HL-60 (cell line): ENCODE measurements at regions not wholly inside any gene's neighbourhood (a gene's known extent, or its start where the extent isn't known, plus 50 kb on each side); places are given as distances from the start of the nearest gene placed in this dataset.

Source experiments
- DNase-seq, 2 experiments: peaks; one replicate each; pipeline ENCODE4 v3.0.0-alpha.2; 2010 to 2020; ENCODE audit warnings: low read depth in 1 of 2, low spot score in 1 of 2
- H3K27ac ChIP-seq: fragments of 250-450 bp; sonication (Bioruptor Pico); replicated peaks from 2 replicates; pipeline ENCODE4 v1.5.1; 2020; ENCODE audit warnings: mild to moderate bottlenecking, moderate library complexity
- H3K27me3 ChIP-seq: fragments of 250-450 bp; sonication (Bioruptor Pico); 2 replicates; pipeline ENCODE4 v1.5.1; 2021; ENCODE audit warnings: mild to moderate bottlenecking, moderate library complexity; ENCODE audit not compliant: insufficient read depth, poor library complexity, severe bottlenecking
- H3K4me3 ChIP-seq: replicated peaks from 2 replicates; pipeline ENCODE4 v1.5.1; 2011; ENCODE audit warnings: mild to moderate bottlenecking, control low read depth, low read length; ENCODE audit not compliant: insufficient read depth
- GABPA ChIP-seq: IDR thresholded peaks from 2 replicates; pipeline ENCODE4 v1.6.1; 2012; ENCODE audit warnings: low read depth
- POLR2AphosphoS5 ChIP-seq: IDR thresholded peaks from 2 replicates; pipeline ENCODE4 v1.6.1; 2012; ENCODE audit warnings: low read depth
- SPI1 ChIP-seq: IDR thresholded peaks from 2 replicates; pipeline ENCODE4 v1.6.1; 2012; ENCODE audit warnings: low read depth, mild to moderate bottlenecking, borderline replicate concordance
- TF ChIP-seq, protein P1 (sequence below): IDR thresholded peaks from one replicate; pipeline ENCODE4 v1.5.1; 2011; ENCODE audit warnings: low read length, control low read depth, inconsistent platforms; ENCODE audit not compliant: insufficient read depth
- TF ChIP-seq, protein P2 (sequence below): IDR thresholded peaks from 2 replicates; pipeline ENCODE4 v1.6.1; 2012; ENCODE audit warnings: low read depth; ENCODE audit not compliant: insufficient replicate concordance

GRCh38 chr14:36069535-36069900 is 107.0 kb downstream of the PTCSC3 start:
- peak; percentile 24 to 33 for DNase-seq
- TF ChIP-seq, protein P1, sequence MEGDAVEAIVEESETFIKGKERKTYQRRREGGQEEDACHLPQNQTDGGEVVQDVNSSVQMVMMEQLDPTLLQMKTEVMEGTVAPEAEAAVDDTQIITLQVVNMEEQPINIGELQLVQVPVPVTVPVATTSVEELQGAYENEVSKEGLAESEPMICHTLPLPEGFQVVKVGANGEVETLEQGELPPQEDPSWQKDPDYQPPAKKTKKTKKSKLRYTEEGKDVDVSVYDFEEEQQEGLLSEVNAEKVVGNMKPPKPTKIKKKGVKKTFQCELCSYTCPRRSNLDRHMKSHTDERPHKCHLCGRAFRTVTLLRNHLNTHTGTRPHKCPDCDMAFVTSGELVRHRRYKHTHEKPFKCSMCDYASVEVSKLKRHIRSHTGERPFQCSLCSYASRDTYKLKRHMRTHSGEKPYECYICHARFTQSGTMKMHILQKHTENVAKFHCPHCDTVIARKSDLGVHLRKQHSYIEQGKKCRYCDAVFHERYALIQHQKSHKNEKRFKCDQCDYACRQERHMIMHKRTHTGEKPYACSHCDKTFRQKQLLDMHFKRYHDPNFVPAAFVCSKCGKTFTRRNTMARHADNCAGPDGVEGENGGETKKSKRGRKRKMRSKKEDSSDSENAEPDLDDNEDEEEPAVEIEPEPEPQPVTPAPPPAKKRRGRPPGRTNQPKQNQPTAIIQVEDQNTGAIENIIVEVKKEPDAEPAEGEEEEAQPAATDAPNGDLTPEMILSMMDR = peak; percentile 30
- TF ChIP-seq POLR2AphosphoS5 = no peak
- TF ChIP-seq, protein P2, sequence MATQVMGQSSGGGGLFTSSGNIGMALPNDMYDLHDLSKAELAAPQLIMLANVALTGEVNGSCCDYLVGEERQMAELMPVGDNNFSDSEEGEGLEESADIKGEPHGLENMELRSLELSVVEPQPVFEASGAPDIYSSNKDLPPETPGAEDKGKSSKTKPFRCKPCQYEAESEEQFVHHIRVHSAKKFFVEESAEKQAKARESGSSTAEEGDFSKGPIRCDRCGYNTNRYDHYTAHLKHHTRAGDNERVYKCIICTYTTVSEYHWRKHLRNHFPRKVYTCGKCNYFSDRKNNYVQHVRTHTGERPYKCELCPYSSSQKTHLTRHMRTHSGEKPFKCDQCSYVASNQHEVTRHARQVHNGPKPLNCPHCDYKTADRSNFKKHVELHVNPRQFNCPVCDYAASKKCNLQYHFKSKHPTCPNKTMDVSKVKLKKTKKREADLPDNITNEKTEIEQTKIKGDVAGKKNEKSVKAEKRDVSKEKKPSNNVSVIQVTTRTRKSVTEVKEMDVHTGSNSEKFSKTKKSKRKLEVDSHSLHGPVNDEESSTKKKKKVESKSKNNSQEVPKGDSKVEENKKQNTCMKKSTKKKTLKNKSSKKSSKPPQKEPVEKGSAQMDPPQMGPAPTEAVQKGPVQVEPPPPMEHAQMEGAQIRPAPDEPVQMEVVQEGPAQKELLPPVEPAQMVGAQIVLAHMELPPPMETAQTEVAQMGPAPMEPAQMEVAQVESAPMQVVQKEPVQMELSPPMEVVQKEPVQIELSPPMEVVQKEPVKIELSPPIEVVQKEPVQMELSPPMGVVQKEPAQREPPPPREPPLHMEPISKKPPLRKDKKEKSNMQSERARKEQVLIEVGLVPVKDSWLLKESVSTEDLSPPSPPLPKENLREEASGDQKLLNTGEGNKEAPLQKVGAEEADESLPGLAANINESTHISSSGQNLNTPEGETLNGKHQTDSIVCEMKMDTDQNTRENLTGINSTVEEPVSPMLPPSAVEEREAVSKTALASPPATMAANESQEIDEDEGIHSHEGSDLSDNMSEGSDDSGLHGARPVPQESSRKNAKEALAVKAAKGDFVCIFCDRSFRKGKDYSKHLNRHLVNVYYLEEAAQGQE = no peak
- TF ChIP-seq GABPA = no peak
- no peak for TF ChIP-seq SPI1
- no peak overlapping the region for H3K4me3 ChIP-seq
- H3K27me3 ChIP-seq = no peaks in the 10 kb centered on the region
- H3K27ac ChIP-seq = no peak overlapping the region

- DNase-seq = no peak
- TF ChIP-seq, protein P2 = no peak
- TF ChIP-seq, protein P1 = no peak
- no peak for TF ChIP-seq POLR2AphosphoS5
- TF ChIP-seq GABPA = no peak
- TF ChIP-seq SPI1 = no peak
- Histone ChIP-seq H3K27me3 (no peaks in the 10 kb centered on the region), H3K27ac (no peak overlapping the region), H3K4me3 (no peak overlapping the region)
These were observed 107.6 kb downstream of the PTCSC3 start for GRCh38 chr14:36068777-36069534.

- H3K4me3 ChIP-seq = no peak overlapping the region
- DNase-seq = no peak
- no peaks in the 10 kb centered on the region for H3K27me3 ChIP-seq
- TF ChIP-seq, protein P2 = no peak
- TF ChIP-seq POLR2AphosphoS5 (no peak), GABPA (no peak), SPI1 (no peak)
- TF ChIP-seq, protein P1 = no peak
- no peak overlapping the region for H3K27ac ChIP-seq
These were observed 108.9 kb downstream of the PTCSC3 start for GRCh38 chr14:36067428-36068187.
